PFSK-1 (cell line): ENCODE measurements at regions not wholly inside any gene's neighbourhood (a gene's known extent, or its start where the extent isn't known, plus 50 kb on each side); places are given as distances from the start of the nearest gene placed in this dataset.

Source experiments
- FOXP2 ChIP-seq: optimal IDR thresholded peaks from 2 replicates; pipeline ENCODE3; 2011; ENCODE audit warnings: borderline replicate concordance, control low read depth, inconsistent platforms; ENCODE audit not compliant: insufficient read depth; ENCODE audit errors: extremely low read length, extremely low read depth
- POLR2AphosphoS5 ChIP-seq: IDR thresholded peaks from 2 replicates; pipeline ENCODE4 v1.6.1; 2012; ENCODE audit warnings: low read depth, mild to moderate bottlenecking, control low read depth, low read length, moderate library complexity
- REST ChIP-seq, 2 experiments: IDR thresholded peaks; 2 replicates each; pipeline versions ENCODE4 v1.6.1 to v1.8.0; 2011 to 2012; ENCODE audit warnings: low read depth in 2 of 2, low read length in 2 of 2, control low read depth in 1 of 2, inconsistent platforms in 1 of 2, mild to moderate bottlenecking in 1 of 2, moderate library complexity in 1 of 2; ENCODE audit not compliant: insufficient read depth in 1 of 2
- SIN3A ChIP-seq: IDR thresholded peaks from 2 replicates; pipeline ENCODE4 v1.6.1; 2012; ENCODE audit warnings: mild to moderate bottlenecking, low read length, moderate library complexity, borderline replicate concordance; ENCODE audit not compliant: insufficient read depth
- TAF1 ChIP-seq: IDR thresholded peaks from 2 replicates; pipeline ENCODE4 v1.6.1; 2012; ENCODE audit warnings: low read length, control low read depth, borderline replicate concordance; ENCODE audit not compliant: insufficient read depth

GRCh38 chr1:204799630-204800029, 71.0 kb upstream of the NFASC start:
- TF ChIP-seq SIN3A (no peak), TAF1 (no peak), FOXP2 (no peak), REST (IDR thresholded peaks at IDR 0.05; ENCODE audit: insufficient read depth in 1 of 2, low read depth in 2 of 2, low read length in 2 of 2) (no peak), POLR2AphosphoS5 (no peak)

GRCh38 chr1:204801211-204801610, 69.5 kb upstream of the NFASC start:
- TF ChIP-seq POLR2AphosphoS5 (no peak), TAF1 (no peak), SIN3A (no peak), FOXP2 (no peak), REST (IDR thresholded peaks at IDR 0.05; ENCODE audit: insufficient read depth in 1 of 2, low read depth in 2 of 2, low read length in 2 of 2) (no peak)

GRCh38 chr1:204802401-204803175, 68.1 kb upstream of the NFASC start:
- TF ChIP-seq TAF1, result no peak
- no peak for TF ChIP-seq SIN3A
- no peak for TF ChIP-seq POLR2AphosphoS5
- TF ChIP-seq REST (IDR thresholded peaks at IDR 0.05; ENCODE audit: insufficient read depth in 1 of 2, low read depth in 2 of 2, low read length in 2 of 2), result no peak
- no peak for TF ChIP-seq FOXP2

- TF ChIP-seq FOXP2 (no peak), REST (IDR thresholded peaks at IDR 0.05; ENCODE audit: insufficient read depth in 1 of 2, low read depth in 2 of 2, low read length in 2 of 2) (peak in 1 of 2 experiments; percentile 83; a peak in 2 of 4 replicates)
Observed at GRCh38 chr1:204803607-204804006, 67.1 kb upstream of the NFASC start.
